ENCODE measurements at regions not wholly inside any gene's neighbourhood (a gene's known extent, or its start where the extent isn't known, plus 50 kb on each side); places are given as distances from the start of the nearest gene placed in this dataset.

GRCh38 chr7:110043519-110043918 lies 1047.4 kb upstream of the LRRN3 start:
- H3K27me3 ChIP-seq = no peaks in the 10 kb centered on the region
- DNase-seq (ENCODE audit: extremely low spot score in 2 of 2) = no peak
- no peak for TF ChIP-seq CTCF (IDR thresholded peaks at IDR 0.05)
- TF ChIP-seq POLR2A (IDR thresholded peaks at IDR 0.05) = no peak
- TF ChIP-seq POLR2AphosphoS5 (IDR thresholded peaks at IDR 0.05; ENCODE audit: insufficient read depth in 1 of 2, low read depth in 1 of 2) = no peak
- no peaks in the 10 kb centered on the region for H3K4me1 ChIP-seq
- H3K9me3 ChIP-seq = no peaks in the 10 kb centered on the region
- no peak overlapping the region for H3K27ac ChIP-seq
- intact Hi-C loops (cut with DNase I) = no loop called here
- no peaks in the 10 kb centered on the region for H3K36me3 ChIP-seq
- H3K4me3 ChIP-seq = no peak overlapping the region

GRCh38 chr7:110050785-110051184 lies 1040.1 kb upstream of the LRRN3 start:
- Histone ChIP-seq H3K4me3 (no peak overlapping the region), H3K36me3 (no peaks in the 10 kb centered on the region), H3K27me3 (no peaks in the 10 kb centered on the region), H3K9me3 (no peaks in the 10 kb centered on the region), H3K27ac (no peak overlapping the region), H3K4me1 (no peaks in the 10 kb centered on the region)
- intact Hi-C loops (cut with DNase I) = no loop called here
- no peak for TF ChIP-seq POLR2A (IDR thresholded peaks at IDR 0.05)
- no peak for TF ChIP-seq CTCF (IDR thresholded peaks at IDR 0.05)
- TF ChIP-seq POLR2AphosphoS5 (IDR thresholded peaks at IDR 0.05; ENCODE audit: insufficient read depth in 1 of 2, low read depth in 1 of 2) = no peak
- DNase-seq (ENCODE audit: extremely low spot score in 2 of 2) = no peak

GRCh38 chr7:110051372-110051771 lies 1039.6 kb upstream of the LRRN3 start:
- Histone ChIP-seq H3K9me3 (no peaks in the 10 kb centered on the region), H3K4me3 (no peak overlapping the region), H3K4me1 (no peaks in the 10 kb centered on the region), H3K27ac (no peak overlapping the region), H3K36me3 (no peaks in the 10 kb centered on the region), H3K27me3 (no peaks in the 10 kb centered on the region)
- no peak for DNase-seq (ENCODE audit: extremely low spot score in 2 of 2)
- intact Hi-C loops (cut with DNase I) = no loop called here
- TF ChIP-seq CTCF (IDR thresholded peaks at IDR 0.05) = no peak
- TF ChIP-seq POLR2AphosphoS5 (IDR thresholded peaks at IDR 0.05; ENCODE audit: insufficient read depth in 1 of 2, low read depth in 1 of 2) = no peak
- TF ChIP-seq POLR2A (IDR thresholded peaks at IDR 0.05) = no peak

- Histone ChIP-seq H3K4me3 (no peak overlapping the region), H3K27ac (no peak overlapping the region), H3K4me1 (no peaks in the 10 kb centered on the region), H3K36me3 (no peaks in the 10 kb centered on the region), H3K27me3 (no peaks in the 10 kb centered on the region), H3K9me3 (no peaks in the 10 kb centered on the region)
- intact Hi-C loops (cut with DNase I) = no loop called here
- TF ChIP-seq POLR2A (IDR thresholded peaks at IDR 0.05) (no peak), POLR2AphosphoS5 (IDR thresholded peaks at IDR 0.05; ENCODE audit: insufficient read depth in 1 of 2, low read depth in 1 of 2) (no peak), CTCF (IDR thresholded peaks at IDR 0.05) (no peak)
- DNase-seq (ENCODE audit: extremely low spot score in 2 of 2) = no peak
Observed at GRCh38 chr7:110056331-110056730, 1034.6 kb upstream of the LRRN3 start.

- no peak overlapping the region for H3K4me3 ChIP-seq
- intact Hi-C loops (cut with DNase I) = no loop called here
- no peaks in the 10 kb centered on the region for H3K9me3 ChIP-seq
- DNase-seq (ENCODE audit: extremely low spot score in 2 of 2) = no peak
- no peaks in the 10 kb centered on the region for H3K27me3 ChIP-seq
- no peaks in the 10 kb centered on the region for H3K4me1 ChIP-seq
- no peak for TF ChIP-seq CTCF (IDR thresholded peaks at IDR 0.05)
- no peak for TF ChIP-seq POLR2A (IDR thresholded peaks at IDR 0.05)
- TF ChIP-seq POLR2AphosphoS5 (IDR thresholded peaks at IDR 0.05; ENCODE audit: insufficient read depth in 1 of 2, low read depth in 1 of 2) = no peak
- no peak overlapping the region for H3K27ac ChIP-seq
- H3K36me3 ChIP-seq = no peaks in the 10 kb centered on the region
Observed at GRCh38 chr7:110058401-110058800, 1032.5 kb upstream of the LRRN3 start.
